SK-N-SH treated with all-trans-retinoic acid at 6 μM for 48 hours (cell line): ENCODE measurements at regions not wholly inside any gene's neighbourhood (a gene's known extent, or its start where the extent isn't known, plus 50 kb on each side); places are given as distances from the start of the nearest gene placed in this dataset.

Experiments used
- ATAC-seq: fragments of 200-7000 bp; cut with Tn5 transposase; 3 replicates; pipeline ENCODE4 v1.9.1; 2020; ENCODE audit warnings: mild to moderate bottlenecking, moderate library complexity
- ARNTL ChIP-seq: fragments of 450-650 bp; formaldehyde crosslinking; IDR thresholded peaks from 2 replicates; pipeline ENCODE4 v1.5.0; 2020; ENCODE audit warnings: low read depth, mild to moderate bottlenecking, moderate library complexity, borderline replicate concordance
- BACH2 ChIP-seq: fragments of 250-450 bp; sonication (Bioruptor Pico); IDR thresholded peaks from 2 replicates; pipeline ENCODE4 v1.9.0; 2021; ENCODE audit warnings: mild to moderate bottlenecking, borderline replicate concordance
- CREB5 ChIP-seq: fragments of 250-450 bp; sonication (Bioruptor Pico); IDR thresholded peaks from 2 replicates; pipeline ENCODE4 v1.5.1; 2020; ENCODE audit warnings: low read depth, mild to moderate bottlenecking, moderate library complexity
- CSRNP3 ChIP-seq: fragments of 250-450 bp; sonication (Bioruptor Pico); IDR thresholded peaks from 2 replicates; pipeline ENCODE4 v1.5.1; 2021; ENCODE audit warnings: mild to moderate bottlenecking, moderate library complexity
- ESRRG ChIP-seq: fragments of 250-450 bp; sonication (Bioruptor Pico); IDR thresholded peaks from 2 replicates; pipeline ENCODE4 v1.6.1; 2021; ENCODE audit warnings: mild to moderate bottlenecking
- GLIS3 ChIP-seq: fragments of 250-450 bp; sonication (Bioruptor Pico); IDR thresholded peaks from 2 replicates; pipeline ENCODE4 v1.5.0; 2020; ENCODE audit warnings: mild to moderate bottlenecking, moderate library complexity
- ISL1 ChIP-seq: fragments of 250-450 bp; sonication (Bioruptor Pico); IDR thresholded peaks from 2 replicates; pipeline ENCODE4 v2.1.2; 2022; ENCODE audit warnings: mild to moderate bottlenecking, moderate library complexity
- OSR1 ChIP-seq: fragments of 250-450 bp; sonication (Bioruptor Pico); IDR thresholded peaks from 2 replicates; pipeline ENCODE4 v1.8.0; 2022; ENCODE audit warnings: moderate library complexity, mild to moderate bottlenecking, inconsistent platforms
- PATZ1 ChIP-seq: fragments of 250-450 bp; sonication (Bioruptor Pico); IDR thresholded peaks from 2 replicates; pipeline ENCODE4 v1.8.0; 2020; ENCODE audit warnings: mild to moderate bottlenecking, moderate library complexity, borderline replicate concordance
- POU6F1 ChIP-seq: fragments of 250-450 bp; sonication (Bioruptor Pico); IDR thresholded peaks from 2 replicates; pipeline ENCODE4 v1.8.0; 2021; ENCODE audit warnings: low read depth, mild to moderate bottlenecking, moderate library complexity, borderline replicate concordance
- PPARA ChIP-seq: fragments of 250-450 bp; sonication (Bioruptor Pico); IDR thresholded peaks from 2 replicates; pipeline ENCODE4 v1.5.0; 2020; ENCODE audit warnings: mild to moderate bottlenecking, borderline replicate concordance
- RARB ChIP-seq: fragments of 250-450 bp; sonication (Bioruptor Pico); IDR thresholded peaks from 2 replicates; pipeline ENCODE4 v1.8.0; 2021; ENCODE audit warnings: mild to moderate bottlenecking, moderate library complexity
- TCF4 ChIP-seq: fragments of 250-450 bp; sonication (Bioruptor Pico); IDR thresholded peaks from 2 replicates; pipeline ENCODE4 v1.8.0; 2021; ENCODE audit warnings: mild to moderate bottlenecking, moderate library complexity, borderline replicate concordance
- TOX ChIP-seq: fragments of 250-450 bp; sonication (Bioruptor Pico); IDR thresholded peaks from 2 replicates; pipeline ENCODE4 v1.8.0; 2021; ENCODE audit warnings: mild to moderate bottlenecking, moderate library complexity, borderline replicate concordance
- TSHZ2 ChIP-seq: fragments of 250-450 bp; sonication (Bioruptor Pico); IDR thresholded peaks from 2 replicates; pipeline ENCODE4 v1.5.0; 2020; ENCODE audit warnings: mild to moderate bottlenecking, moderate library complexity
- ZC3H10 ChIP-seq: fragments of 250-450 bp; sonication (Bioruptor Pico); IDR thresholded peaks from 2 replicates; pipeline ENCODE4 v1.5.1; 2021; ENCODE audit warnings: mild to moderate bottlenecking, moderate library complexity
- ZFP3 ChIP-seq: fragments of 250-450 bp; sonication (Bioruptor Pico); IDR thresholded peaks from 2 replicates; pipeline ENCODE4 v1.5.0; 2020; ENCODE audit warnings: mild to moderate bottlenecking, moderate library complexity
- ZFP30 ChIP-seq: fragments of 450-650 bp; formaldehyde crosslinking; IDR thresholded peaks from 2 replicates; pipeline ENCODE4 v1.5.0; 2022; ENCODE audit warnings: mild to moderate bottlenecking, moderate library complexity
- ZNF565 ChIP-seq: fragments of 450-650 bp; formaldehyde crosslinking; conservative IDR thresholded peaks from 2 replicates; pipeline ENCODE4 v1.5.0; 2020; ENCODE audit warnings: low read depth, mild to moderate bottlenecking, moderate library complexity
- ZNF70 ChIP-seq: fragments of 450-650 bp; formaldehyde crosslinking; IDR thresholded peaks from 2 replicates; pipeline ENCODE4 v1.5.0; 2020; ENCODE audit warnings: mild to moderate bottlenecking, moderate library complexity
- ZNF8 ChIP-seq: fragments of 450-650 bp; formaldehyde crosslinking; IDR thresholded peaks from 2 replicates; pipeline ENCODE4 v1.5.0; 2020; ENCODE audit warnings: mild to moderate bottlenecking, moderate library complexity

GRCh38 chr19:30083125-30083681 is 141.2 kb downstream of the URI1 start:
- no peak for ATAC-seq
- TF ChIP-seq ARNTL = no peak
- no peak for TF ChIP-seq ZNF70 (CRISPR knock-in tag)
- no peak for TF ChIP-seq TSHZ2 (CRISPR knock-in tag)
- no peak for TF ChIP-seq TCF4 (CRISPR knock-in tag)
- TF ChIP-seq ZNF565 (CRISPR knock-in tag) = no peak
- no peak for TF ChIP-seq ZFP30 (CRISPR knock-in tag)
- no peak for TF ChIP-seq OSR1 (CRISPR knock-in tag)
- no peak for TF ChIP-seq PPARA
- no peak for TF ChIP-seq ESRRG (CRISPR knock-in tag)
- no peak for TF ChIP-seq PATZ1
- no peak for TF ChIP-seq BACH2 (CRISPR knock-in tag)
- TF ChIP-seq CSRNP3 = no peak
- no peak for TF ChIP-seq GLIS3 (CRISPR knock-in tag)
- no peak for TF ChIP-seq CREB5 (CRISPR knock-in tag)
- no peak for TF ChIP-seq ZNF8 (CRISPR knock-in tag)
- TF ChIP-seq ZFP3 (CRISPR knock-in tag) = no peak
- no peak for TF ChIP-seq POU6F1

- ATAC-seq = no peak
Observed at GRCh38 chr19:30083701-30084156, 141.7 kb downstream of the URI1 start.

More at GRCh38 chr19:30083701-30084156, 141.7 kb downstream of the URI1 start:
- TF ChIP-seq TOX (no peak), ZC3H10 (CRISPR knock-in tag) (no peak), ESRRG (CRISPR knock-in tag) (no peak), TCF4 (CRISPR knock-in tag) (peak; percentile 82), RARB (no peak), ZNF565 (CRISPR knock-in tag) (no peak), GLIS3 (CRISPR knock-in tag) (no peak), ARNTL (no peak), TSHZ2 (CRISPR knock-in tag) (peak; percentile 39; the same call in 1 of the 2 replicates), ZFP30 (CRISPR knock-in tag) (no peak), ZNF8 (CRISPR knock-in tag) (no peak), CSRNP3 (peak; percentile 69; the same call in 1 of the 2 replicates), ISL1 (CRISPR knock-in tag) (peak; percentile 80), ZFP3 (CRISPR knock-in tag) (no peak)
